HG02970 (cell line): ENCODE measurements at regions not wholly inside any gene's neighbourhood (a gene's known extent, or its start where the extent isn't known, plus 50 kb on each side); places are given as distances from the start of the nearest gene placed in this dataset.
"Not testable (repeated sequence)": the region's sequence is repeated elsewhere in the genome, so short reads cannot be mapped to it uniquely, and the experiment has no call there.

Experiments used
- ATAC-seq: cut with Tn5 transposase; IDR thresholded peaks from one replicate; pipeline ENCODE4 v1.9.1; 2021; ENCODE audit warnings: mild to moderate bottlenecking, moderate library complexity, moderate number of reproducible peaks; ENCODE audit not compliant: unreplicated experiment, low FRiP score

GRCh38 chr6:63476302-63476701 is 96.0 kb upstream of the LOC128125822 start:
- ATAC-seq, result no peak

GRCh38 chr6:63477422-63478040 is 94.7 kb upstream of the LOC128125822 start:
- no peak for ATAC-seq

GRCh38 chr6:63478734-63479133 is 93.5 kb upstream of the LOC128125822 start:
- no peak for ATAC-seq

GRCh38 chr6:63486196-63486595 is 86.1 kb upstream of the LOC128125822 start:
- no peak for ATAC-seq

GRCh38 chr6:63487103-63487813 is 85.0 kb upstream of the LOC128125822 start:
- ATAC-seq, result no peak

GRCh38 chr6:63491119-63491518 is 81.2 kb upstream of the LOC128125822 start:
- no peak for ATAC-seq

- ATAC-seq, result no peak
These were observed 79.8 kb upstream of the LOC128125822 start for GRCh38 chr6:63492476-63492875.

- no peak for ATAC-seq
These were observed 78.7 kb upstream of the LOC128125822 start for GRCh38 chr6:63493557-63493956.

GRCh38 chr6:63496361-63496804 is 75.9 kb upstream of the LOC128125822 start:
- ATAC-seq, result no peak

- no peak for ATAC-seq
These were observed 70.1 kb upstream of the LOC128125822 start for GRCh38 chr6:63502156-63502555.

- no peak for ATAC-seq
These were observed 69.1 kb upstream of the LOC128125822 start for GRCh38 chr6:63503199-63503598.

- peak; percentile 87 for ATAC-seq
These were observed 67.4 kb upstream of the LOC128125822 start for GRCh38 chr6:63504777-63505384.

- ATAC-seq, result no peak
These were observed 65.2 kb upstream of the LOC128125822 start for GRCh38 chr6:63507096-63507495.

- no peak for ATAC-seq
These were observed 62.5 kb upstream of the LOC128125822 start for GRCh38 chr6:63509652-63510352.

- no peak for ATAC-seq
These were observed 62.0 kb upstream of the LOC128125822 start for GRCh38 chr6:63510353-63510686.

- ATAC-seq, result no peak
These were observed 61.4 kb upstream of the LOC128125822 start for GRCh38 chr6:63510849-63511248.

- ATAC-seq, result no peak
These were observed 57.6 kb upstream of the LOC128125822 start for GRCh38 chr6:63514488-63515173.

- not testable (repeated sequence) for ATAC-seq
These were observed 57.1 kb upstream of the LOC128125822 start for GRCh38 chr6:63515227-63515626.

- no peak for ATAC-seq
These were observed 55.9 kb upstream of the LOC128125822 start for GRCh38 chr6:63516186-63516944.

GRCh38 chr6:63517221-63517620 is 55.1 kb upstream of the LOC128125822 start:
- ATAC-seq, result no peak
